IPS-18a (cell line): ENCODE measurements at regions not wholly inside any gene's neighbourhood (a gene's known extent, or its start where the extent isn't known, plus 50 kb on each side); places are given as distances from the start of the nearest gene placed in this dataset.
"Not testable (repeated sequence)": the region's sequence is repeated elsewhere in the genome, so short reads cannot be mapped to it uniquely, and the experiment has no call there.

ENCODE experiments used
- H3K27ac ChIP-seq: one replicate; pipeline ENCODE4 v1.5.1; 2013; ENCODE audit warnings: low read length
- H3K27me3 ChIP-seq: one replicate; pipeline ENCODE4 v1.6.1; 2013; ENCODE audit warnings: mild to moderate bottlenecking, low read length; ENCODE audit not compliant: control insufficient read depth, insufficient read depth
- H3K36me3 ChIP-seq: one replicate; pipeline ENCODE4 v1.6.1; 2013; ENCODE audit warnings: low read depth, low read length; ENCODE audit not compliant: control insufficient read depth
- H3K4me1 ChIP-seq: one replicate; pipeline ENCODE4 v1.6.1; 2013; ENCODE audit warnings: low read depth, low read length; ENCODE audit not compliant: control insufficient read depth
- H3K4me3 ChIP-seq: one replicate; pipeline ENCODE4 v1.5.1; 2013; ENCODE audit warnings: low read length
- H3K9ac ChIP-seq: one replicate; pipeline ENCODE4 v1.6.1; 2013; ENCODE audit warnings: mild to moderate bottlenecking, low read length, moderate library complexity
- H3K9me3 ChIP-seq: one replicate; pipeline ENCODE4 v1.6.1; 2013; ENCODE audit warnings: low read depth, low read length; ENCODE audit not compliant: control insufficient read depth

DNA sequence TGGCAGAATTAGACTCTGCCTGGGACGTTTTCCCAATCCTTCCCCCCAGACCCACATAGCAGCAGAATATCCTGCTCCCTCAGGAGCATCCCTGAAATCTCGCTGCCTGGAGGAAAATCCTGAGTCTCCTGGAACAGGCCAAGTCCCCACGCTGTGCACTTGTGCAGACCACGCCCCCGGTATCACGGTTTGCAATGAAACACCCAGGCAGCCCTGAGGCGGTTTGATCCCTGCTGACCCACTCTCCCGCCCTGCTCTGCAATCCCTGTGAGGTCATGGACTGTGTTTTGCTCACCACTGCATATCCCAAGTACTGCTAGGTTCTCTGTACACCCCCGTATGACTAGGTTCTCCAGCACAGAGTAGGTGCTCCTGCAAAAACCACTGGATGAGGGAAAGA is 411.8 kb upstream of the MGMT start:
- Histone ChIP-seq H3K36me3 (no peaks in the 10 kb centered on the region), H3K27me3 (no peaks in the 10 kb centered on the region), H3K27ac (no peak overlapping the region), H3K4me1 (no peaks in the 10 kb centered on the region), H3K4me3 (no peak overlapping the region), H3K9me3 (no peaks in the 10 kb centered on the region), H3K9ac (no peak overlapping the region)

DNA sequence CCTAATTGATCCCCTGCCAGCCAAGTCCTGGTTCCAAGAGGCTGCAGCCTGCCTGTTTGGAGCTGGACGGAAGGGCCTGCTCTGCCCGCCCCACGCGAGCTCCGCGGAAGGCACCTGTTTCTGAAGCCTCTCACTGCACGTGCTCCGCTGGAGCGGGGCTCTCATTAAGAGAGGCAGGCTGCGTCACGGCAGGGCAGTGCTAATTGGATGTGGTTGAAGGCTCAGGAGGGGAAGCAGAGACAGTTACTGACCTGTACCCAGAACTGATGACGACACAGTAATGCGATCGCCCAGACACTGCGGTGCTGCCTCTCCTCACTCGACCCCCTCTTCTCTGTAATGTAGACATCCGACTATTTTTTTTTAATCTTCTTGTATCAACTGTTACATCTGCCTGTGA is 411.1 kb upstream of the MGMT start:
- Histone ChIP-seq H3K27ac (no peak overlapping the region), H3K4me1 (no peaks in the 10 kb centered on the region), H3K27me3 (no peaks in the 10 kb centered on the region), H3K9me3 (no peaks in the 10 kb centered on the region), H3K4me3 (no peak overlapping the region), H3K36me3 (no peaks in the 10 kb centered on the region), H3K9ac (no peak overlapping the region)

DNA sequence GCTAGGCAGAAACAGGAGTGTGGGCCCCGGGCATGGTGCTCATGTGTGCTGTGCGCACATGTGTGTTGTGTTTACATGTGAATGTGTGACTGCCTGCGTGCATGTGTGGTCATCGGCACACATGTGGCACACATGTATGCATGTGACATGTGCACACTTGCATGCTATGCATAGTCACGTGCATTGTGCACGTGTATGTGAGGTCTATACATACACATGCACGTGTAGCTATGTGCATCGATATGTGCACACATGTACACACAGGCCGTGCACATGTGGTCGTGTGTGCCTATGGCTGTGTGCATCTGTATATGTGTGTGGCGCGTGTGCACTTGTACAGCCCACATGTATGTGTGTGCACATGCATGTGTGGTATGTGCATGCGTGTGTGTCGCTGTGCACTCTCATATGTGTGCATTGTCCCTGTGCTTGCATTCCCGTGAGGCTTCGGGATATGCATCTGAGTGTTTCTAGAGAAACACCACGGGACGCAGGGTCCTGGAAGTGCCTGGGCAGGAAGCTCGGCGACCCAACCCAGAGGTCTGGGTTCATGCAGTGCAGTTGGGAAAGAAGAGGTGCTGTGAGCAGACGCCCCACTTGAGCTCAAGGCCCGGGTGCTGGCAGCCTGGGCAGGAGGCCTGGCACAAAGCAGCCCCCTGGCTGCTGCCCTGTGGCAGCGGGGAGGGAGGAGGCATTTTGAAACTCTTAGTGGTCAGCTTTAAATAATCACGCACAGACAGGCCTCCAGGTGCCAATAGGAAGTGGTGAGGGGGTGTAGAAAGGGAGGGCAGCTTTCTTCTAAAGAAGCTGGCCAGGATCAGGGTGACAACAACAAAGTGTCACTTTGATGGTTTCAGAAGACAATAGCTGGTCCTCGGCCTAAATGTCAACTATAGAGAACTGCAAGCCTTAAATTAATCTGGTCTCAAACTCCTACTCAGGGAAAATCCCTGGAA is 410.0 kb upstream of the MGMT start:
- Histone ChIP-seq H3K4me1 (peaks cover 6% of the 10 kb centered on the region), H3K4me3 (no peak overlapping the region)

DNA sequence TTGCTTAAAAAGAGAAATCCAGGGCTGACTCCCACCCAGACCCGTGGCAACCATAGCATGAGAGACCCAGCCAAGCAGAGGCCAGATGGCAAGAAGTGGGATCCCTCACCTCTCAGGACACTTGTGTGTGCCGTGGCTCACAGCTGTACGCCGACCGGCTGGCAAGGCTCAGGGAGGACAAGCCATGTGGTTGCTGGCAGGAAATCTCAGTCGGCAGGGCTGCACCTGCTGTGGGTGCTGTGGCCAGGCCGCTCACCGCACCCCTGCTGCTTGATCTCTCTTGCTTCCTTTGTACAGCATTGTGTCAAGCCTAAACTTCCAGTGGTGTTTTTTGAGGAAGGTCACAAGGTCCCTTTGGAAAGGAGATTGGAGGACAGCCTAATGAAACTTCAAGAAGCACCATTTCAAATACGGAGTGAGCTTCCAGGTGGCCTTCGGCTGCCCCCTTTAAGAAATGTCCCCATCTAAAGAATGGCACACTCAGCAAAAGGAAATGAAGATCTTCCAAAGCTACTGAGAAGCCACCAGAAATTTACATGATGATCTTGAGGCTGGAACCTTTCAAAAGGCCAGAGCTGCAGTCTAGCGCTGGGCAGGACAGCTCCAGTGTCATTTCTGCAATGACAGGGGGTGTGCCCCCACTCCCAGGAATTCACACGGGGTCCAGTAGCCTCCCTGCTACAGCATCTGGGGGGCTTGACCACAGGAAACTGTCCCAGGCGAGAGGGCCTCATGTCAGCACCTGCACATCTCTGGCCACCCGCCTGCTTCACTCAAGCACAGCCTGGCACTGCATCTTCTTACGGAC is 409.0 kb upstream of the MGMT start:
- no peaks in the 10 kb centered on the region for H3K9me3 ChIP-seq
- no peaks in the 10 kb centered on the region for H3K27me3 ChIP-seq
- peaks cover 15% of the 10 kb centered on the region for H3K4me1 ChIP-seq
- H3K4me3 ChIP-seq, result no peak overlapping the region
- H3K27ac ChIP-seq, result no peak overlapping the region
- H3K36me3 ChIP-seq, result no peaks in the 10 kb centered on the region
- H3K9ac ChIP-seq, result no peak overlapping the region

More for the DNA sequence above, 410.0 kb upstream of the MGMT start:
- no peaks in the 10 kb centered on the region for H3K9me3 ChIP-seq
- H3K27me3 ChIP-seq, result no peaks in the 10 kb centered on the region
- no peak overlapping the region for H3K9ac ChIP-seq
- H3K27ac ChIP-seq, result no peak overlapping the region
- H3K36me3 ChIP-seq, result no peaks in the 10 kb centered on the region

DNA sequence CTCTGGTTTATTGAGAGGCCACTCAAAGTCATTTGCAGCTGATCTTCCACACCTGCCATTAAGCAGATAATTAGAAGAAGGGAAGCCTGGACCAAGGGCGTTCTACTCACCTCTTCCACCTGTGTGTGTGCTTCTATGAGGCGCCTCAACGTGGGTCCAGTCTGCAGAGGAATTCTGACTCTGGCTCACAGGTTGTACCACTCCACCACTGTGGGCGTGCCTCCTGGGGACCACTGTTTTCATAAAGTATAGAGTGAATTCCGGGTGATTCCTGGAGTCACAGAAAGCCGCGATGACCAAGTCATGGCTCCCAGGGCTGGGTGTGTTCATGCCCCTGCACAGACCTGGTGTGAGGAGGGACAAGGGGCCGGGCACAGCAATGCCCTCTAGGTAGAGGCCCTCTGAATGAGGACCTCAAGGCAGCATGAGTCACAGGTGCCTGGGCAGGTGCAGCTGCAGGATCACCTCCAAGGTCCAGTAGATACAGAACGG is 408.3 kb upstream of the MGMT start:
- no peak overlapping the region for H3K27ac ChIP-seq
- H3K27me3 ChIP-seq, result no peaks in the 10 kb centered on the region
- no peak overlapping the region for H3K4me3 ChIP-seq
- H3K9me3 ChIP-seq, result no peaks in the 10 kb centered on the region
- H3K4me1 ChIP-seq, result peaks cover 15% of the 10 kb centered on the region
- H3K9ac ChIP-seq, result no peak overlapping the region
- no peaks in the 10 kb centered on the region for H3K36me3 ChIP-seq

DNA sequence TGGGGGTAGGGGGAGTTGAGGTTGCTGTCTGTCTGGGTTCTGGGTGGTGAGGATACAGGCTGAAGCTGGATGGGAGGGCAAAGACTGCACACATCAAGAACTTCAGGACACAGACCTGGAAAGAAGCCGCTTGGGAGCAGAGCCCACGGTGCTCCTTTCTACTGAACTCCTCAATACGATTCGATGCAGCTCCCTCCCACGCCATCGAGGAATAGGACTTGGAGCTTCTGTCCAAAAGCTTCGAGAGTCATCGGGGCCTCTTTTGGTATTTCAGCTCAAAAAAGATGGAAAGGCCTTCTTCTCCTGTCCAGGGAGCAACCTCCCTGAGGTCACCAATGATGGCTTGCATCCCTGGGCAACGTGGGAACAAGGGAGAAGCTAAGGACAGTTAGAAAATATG is 407.1 kb upstream of the MGMT start:
- peaks cover 15% of the 10 kb centered on the region for H3K4me1 ChIP-seq
- H3K4me3 ChIP-seq, result no peak overlapping the region
- H3K9me3 ChIP-seq, result no peaks in the 10 kb centered on the region
- no peak overlapping the region for H3K27ac ChIP-seq
- H3K9ac ChIP-seq, result no peak overlapping the region
- no peaks in the 10 kb centered on the region for H3K27me3 ChIP-seq
- H3K36me3 ChIP-seq, result no peaks in the 10 kb centered on the region

DNA sequence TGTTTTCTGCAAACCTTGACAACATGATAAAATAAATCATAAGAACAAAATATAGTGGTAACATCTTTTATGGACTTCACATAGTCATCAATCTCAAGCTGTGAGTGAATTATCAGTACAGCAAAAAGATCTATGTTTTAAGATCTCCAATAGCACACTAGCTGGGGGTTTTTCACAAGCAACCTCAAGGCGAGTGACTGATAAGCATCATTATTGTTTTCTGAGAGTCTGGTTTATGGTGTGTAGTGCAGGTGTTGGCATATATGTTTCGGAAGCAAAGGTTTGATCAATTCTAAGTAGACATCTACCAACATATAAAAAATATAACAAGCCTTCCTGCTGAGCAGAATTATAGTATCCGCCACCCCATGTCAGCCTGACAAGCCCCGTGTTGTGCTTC is 403.8 kb upstream of the MGMT start:
- H3K4me3 ChIP-seq, result no peak overlapping the region
- H3K9me3 ChIP-seq, result no peaks in the 10 kb centered on the region
- no peaks in the 10 kb centered on the region for H3K36me3 ChIP-seq
- peaks cover 15% of the 10 kb centered on the region for H3K4me1 ChIP-seq
- H3K27me3 ChIP-seq, result no peaks in the 10 kb centered on the region
- no peak overlapping the region for H3K9ac ChIP-seq
- no peak overlapping the region for H3K27ac ChIP-seq

DNA sequence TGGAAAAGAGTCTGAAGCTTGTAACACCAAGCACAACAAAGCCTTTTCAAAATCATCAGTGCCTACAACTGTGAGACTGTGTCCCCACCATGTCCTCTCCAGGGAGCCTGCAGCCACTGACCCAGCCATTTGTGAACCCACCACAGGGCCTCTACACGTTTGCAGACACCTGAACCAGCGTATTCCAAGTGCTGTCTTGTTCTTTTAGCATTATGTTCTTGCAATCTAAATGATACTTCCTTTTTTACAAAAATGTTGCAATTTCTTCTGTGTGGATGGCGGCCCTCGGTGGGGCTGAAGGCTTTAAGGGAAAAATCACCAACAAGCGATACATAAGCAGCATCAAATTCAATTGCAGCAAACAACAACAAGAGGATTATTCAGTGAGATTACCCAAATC is 403.2 kb upstream of the MGMT start:
- no peaks in the 10 kb centered on the region for H3K9me3 ChIP-seq
- no peak overlapping the region for H3K27ac ChIP-seq
- H3K27me3 ChIP-seq, result no peaks in the 10 kb centered on the region
- no peak overlapping the region for H3K4me3 ChIP-seq
- peaks cover 15% of the 10 kb centered on the region for H3K4me1 ChIP-seq
- no peaks in the 10 kb centered on the region for H3K36me3 ChIP-seq
- no peak overlapping the region for H3K9ac ChIP-seq

DNA sequence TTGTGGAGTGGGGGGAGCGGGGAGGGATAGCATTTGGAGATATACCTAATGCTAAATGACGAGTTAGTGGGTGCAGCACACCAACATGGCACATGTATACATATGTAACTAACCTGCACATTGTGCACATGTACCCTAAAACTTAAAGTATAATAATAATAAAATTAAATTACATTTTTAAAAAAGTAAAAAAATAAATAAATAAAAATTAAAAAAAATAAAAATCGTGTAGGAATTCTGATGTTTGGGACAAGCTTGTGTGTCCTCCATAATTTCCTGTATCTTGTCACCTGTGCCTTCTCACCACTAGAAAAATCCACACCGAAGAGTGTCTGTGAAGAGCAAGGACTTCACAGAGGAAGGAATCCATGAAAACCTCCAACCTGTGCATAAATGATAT is 400.5 kb upstream of the MGMT start:
- H3K27me3 ChIP-seq, H3K9ac ChIP-seq, H3K27ac ChIP-seq, H3K36me3 ChIP-seq, H3K9me3 ChIP-seq, H3K4me3 ChIP-seq: not testable (repeated sequence)
- peaks cover 15% of the 10 kb centered on the region for H3K4me1 ChIP-seq

DNA sequence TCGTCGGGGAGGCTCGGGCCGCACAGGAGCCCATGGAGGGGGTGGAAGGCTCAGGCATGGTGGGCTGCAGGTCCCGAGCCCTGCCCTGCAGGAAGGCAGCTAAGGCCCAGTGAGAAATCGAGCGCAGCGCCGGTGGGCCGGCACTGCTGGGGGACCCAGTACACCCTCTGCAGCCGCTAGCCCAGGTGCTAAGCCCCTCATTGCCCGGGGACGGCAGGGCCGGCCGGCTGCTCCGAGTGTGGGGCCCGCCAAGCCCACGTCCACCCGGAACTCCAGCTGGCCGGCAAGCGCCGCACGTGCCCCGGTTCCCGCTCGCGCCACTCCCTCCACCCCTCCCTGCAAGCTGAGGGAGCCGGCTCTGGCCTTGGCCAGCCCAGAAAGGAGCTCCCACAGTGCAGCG is 395.6 kb upstream of the MGMT start:
- H3K36me3 ChIP-seq, H3K9me3 ChIP-seq, H3K9ac ChIP-seq, H3K27ac ChIP-seq, H3K27me3 ChIP-seq, H3K4me1 ChIP-seq, H3K4me3 ChIP-seq: not testable (repeated sequence)

DNA sequence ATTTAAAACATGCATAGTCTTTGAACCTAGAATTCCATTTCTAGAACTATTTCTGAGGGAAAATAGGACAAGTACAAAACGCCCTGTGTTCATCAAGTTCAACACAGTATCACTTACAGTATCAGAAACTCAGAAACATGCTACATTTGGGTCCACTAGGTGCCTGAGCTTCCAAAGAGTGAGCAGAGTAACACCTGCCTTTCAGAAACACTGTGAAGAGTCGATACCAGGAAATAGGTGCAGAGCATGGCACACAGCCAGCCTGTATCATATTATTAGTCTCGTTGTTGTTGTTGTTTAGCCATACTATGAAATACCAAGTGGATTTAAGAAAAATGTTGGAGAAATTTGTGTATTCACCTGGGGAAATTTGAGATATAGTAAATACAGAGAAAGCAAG is 392.1 kb upstream of the MGMT start:
- Histone ChIP-seq H3K27me3 (no peaks in the 10 kb centered on the region), H3K4me3 (no peak overlapping the region), H3K36me3 (no peaks in the 10 kb centered on the region), H3K9ac (no peak overlapping the region), H3K9me3 (no peaks in the 10 kb centered on the region), H3K4me1 (no peaks in the 10 kb centered on the region), H3K27ac (no peak overlapping the region)
